C4-2B (cell line): ENCODE measurements at regions not wholly inside any gene's neighbourhood (a gene's known extent, or its start where the extent isn't known, plus 50 kb on each side); places are given as distances from the start of the nearest gene placed in this dataset.

Experiments used
- H3K27ac ChIP-seq: fragments of 450-650 bp; 2 replicates; pipeline ENCODE4 v1.5.1; 2017
- ZFX ChIP-seq: fragments of 450-650 bp; IDR thresholded peaks from 2 replicates; pipeline ENCODE4 v1.6.1; 2017
- TF ChIP-seq, protein P1 (sequence below): fragments of 450-650 bp; conservative IDR thresholded peaks from 2 replicates; pipeline ENCODE4 v1.5.1; 2017; ENCODE audit warnings: mild to moderate bottlenecking

DNA sequence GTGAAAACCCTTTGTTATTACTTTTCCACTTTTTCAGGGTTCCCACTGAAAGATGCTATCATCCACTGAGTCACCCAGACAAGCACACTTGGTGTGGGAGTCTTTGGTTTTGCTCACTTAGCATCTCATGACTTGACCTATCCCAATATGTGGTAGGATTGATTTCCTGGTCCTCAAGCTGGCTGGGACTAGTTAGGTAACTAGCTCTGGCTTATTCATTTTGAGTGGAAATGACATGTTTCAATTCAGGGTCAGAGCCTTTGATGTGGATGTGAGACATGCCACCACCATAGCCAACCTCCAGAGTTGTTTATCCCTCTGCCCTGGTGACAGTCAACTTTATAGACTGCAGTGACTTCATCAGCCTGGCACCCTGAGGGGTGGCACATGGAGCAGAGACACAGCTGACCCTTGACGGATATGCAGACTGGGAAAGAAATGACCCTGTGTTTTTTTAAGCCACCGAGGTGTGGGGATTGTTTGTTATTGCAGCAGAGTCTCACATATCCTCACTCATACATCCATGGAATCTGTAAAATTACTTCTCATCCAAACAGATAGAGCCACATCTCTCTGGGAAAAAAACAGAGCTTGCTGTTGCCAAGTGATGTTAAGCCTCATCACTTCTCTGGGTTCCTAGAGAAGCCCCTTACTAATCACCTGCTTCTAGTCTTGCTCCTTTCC lies 699.9 kb downstream of the MATN1 start:
- H3K27ac ChIP-seq: no peak overlapping the region
- no peak for TF ChIP-seq ZFX
- TF ChIP-seq, protein P1, sequence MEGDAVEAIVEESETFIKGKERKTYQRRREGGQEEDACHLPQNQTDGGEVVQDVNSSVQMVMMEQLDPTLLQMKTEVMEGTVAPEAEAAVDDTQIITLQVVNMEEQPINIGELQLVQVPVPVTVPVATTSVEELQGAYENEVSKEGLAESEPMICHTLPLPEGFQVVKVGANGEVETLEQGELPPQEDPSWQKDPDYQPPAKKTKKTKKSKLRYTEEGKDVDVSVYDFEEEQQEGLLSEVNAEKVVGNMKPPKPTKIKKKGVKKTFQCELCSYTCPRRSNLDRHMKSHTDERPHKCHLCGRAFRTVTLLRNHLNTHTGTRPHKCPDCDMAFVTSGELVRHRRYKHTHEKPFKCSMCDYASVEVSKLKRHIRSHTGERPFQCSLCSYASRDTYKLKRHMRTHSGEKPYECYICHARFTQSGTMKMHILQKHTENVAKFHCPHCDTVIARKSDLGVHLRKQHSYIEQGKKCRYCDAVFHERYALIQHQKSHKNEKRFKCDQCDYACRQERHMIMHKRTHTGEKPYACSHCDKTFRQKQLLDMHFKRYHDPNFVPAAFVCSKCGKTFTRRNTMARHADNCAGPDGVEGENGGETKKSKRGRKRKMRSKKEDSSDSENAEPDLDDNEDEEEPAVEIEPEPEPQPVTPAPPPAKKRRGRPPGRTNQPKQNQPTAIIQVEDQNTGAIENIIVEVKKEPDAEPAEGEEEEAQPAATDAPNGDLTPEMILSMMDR: no peak

DNA sequence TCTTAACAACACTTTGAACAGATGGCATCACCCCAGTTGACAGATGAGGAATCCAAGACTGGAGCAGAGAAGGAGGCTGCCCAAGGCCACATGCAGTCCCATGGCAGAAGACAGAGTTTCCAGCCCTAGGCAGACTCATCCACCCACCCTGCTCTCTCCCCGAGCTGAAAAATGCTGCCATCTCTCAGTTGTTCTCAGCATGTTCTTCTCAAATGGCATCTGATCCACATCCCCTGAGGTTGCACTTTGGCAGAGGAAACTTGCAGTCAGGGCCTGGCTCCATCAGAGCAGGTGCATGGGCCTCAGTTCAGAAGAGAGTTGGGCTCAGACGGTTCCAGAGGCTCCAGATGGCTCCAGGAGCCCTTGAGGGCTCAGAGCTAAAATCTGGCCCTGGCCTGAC lies 709.4 kb downstream of the MATN1 start:
- H3K27ac ChIP-seq: no peak overlapping the region
- no peak for TF ChIP-seq ZFX
- TF ChIP-seq, protein P1: no peak

DNA sequence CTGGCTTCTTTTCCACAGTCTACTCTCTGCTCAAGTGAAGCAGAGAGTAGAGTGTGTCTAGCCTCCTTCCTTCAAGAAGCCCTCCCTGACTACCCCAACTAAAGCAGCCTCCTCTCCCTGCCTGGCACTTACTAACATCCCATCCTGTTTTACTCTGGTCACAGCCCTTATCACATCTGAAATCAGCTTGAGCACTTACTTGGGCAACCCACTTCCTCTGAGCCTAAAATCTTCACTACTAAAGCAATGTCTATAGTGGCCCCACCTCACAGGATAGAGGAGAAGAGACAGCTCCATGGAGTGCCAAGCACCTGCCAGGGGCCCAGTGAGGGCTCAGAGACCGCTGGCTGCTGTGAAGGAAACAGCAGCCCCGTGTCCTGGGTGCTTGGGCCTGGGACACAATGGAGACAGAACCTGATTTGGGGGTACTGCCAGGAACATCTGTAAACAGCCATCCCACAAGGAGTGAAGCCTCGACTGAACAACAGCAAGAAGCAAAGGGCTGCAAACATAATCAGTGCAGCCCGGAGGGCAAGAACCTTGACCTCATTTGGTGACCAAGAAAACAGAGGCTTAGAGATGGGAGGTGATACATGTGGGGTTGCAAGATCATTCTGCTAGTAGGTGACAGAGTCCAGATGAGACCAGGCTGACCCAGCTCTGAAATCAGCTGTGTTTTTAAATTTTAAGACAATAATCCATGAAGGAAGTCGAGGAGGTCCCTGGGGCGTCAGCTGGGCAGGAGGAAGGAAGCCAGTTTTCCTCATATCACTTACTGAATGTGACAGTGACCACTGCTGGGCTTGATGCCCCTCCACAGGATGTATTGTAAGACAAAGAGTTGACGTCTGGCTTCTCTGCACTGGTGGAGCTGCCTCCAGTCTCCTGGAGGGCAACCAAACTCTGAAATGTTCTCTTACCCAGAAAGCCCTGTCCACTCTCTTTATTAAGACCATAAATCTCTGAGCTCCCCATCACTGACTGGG lies 710.6 kb downstream of the MATN1 start:
- TF ChIP-seq, protein P1: no peak
- TF ChIP-seq ZFX: no peak

DNA sequence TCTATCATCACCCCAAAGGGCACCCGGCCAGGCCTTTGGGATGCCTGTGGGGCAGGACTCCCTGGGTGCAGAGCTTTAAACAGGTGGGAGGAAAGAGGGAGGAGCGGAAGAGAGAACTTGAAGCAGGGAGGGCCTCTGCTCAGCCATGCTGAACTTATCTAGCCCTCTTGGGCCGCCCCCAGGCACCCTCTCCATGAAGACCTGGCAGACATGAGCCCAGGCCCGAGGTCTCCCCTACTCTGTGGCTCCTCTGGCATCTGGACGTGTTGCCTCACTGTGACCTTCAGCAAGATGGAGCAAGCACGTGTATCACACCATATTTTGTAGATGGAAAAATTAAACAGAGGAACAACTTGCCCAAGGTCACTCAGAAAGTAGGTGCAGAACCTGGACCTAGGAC lies 711.4 kb downstream of the MATN1 start:
- TF ChIP-seq ZFX: no peak
- TF ChIP-seq, protein P1: no peak
- no peak overlapping the region for H3K27ac ChIP-seq

More for the DNA sequence above, 710.6 kb downstream of the MATN1 start:
- H3K27ac ChIP-seq: no peak overlapping the region

DNA sequence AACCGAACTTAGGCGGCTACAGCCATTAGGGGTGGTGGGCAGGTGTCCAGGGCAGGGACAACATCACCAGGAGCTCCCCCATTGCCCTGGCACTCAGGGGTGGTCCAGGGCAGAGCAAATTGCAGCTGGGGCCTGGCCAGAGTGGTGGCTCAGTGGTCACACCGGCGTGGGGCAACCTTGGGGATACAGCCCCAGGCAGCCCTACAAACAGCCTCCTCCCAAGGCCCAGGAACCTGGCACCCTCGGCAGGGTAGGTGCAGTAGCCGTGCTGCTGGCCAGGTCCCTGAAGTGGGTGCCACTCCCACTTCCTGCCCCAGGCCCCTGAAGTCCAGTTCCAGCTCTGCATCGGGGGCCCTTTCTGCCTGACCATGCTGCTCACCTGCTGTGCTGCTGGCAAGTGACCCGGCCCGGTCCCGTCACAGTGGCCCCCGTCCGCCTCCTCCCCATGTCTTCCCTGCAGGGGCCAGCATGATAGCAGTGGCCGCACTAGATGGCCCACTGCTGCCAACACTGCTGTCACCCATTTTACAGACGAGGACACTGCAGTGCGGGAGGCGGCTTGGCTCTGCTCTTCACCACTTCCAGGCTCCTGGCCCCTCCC lies 712.8 kb downstream of the MATN1 start:
- TF ChIP-seq, protein P1: no peak
- no peak for TF ChIP-seq ZFX
- H3K27ac ChIP-seq: no peak overlapping the region

DNA sequence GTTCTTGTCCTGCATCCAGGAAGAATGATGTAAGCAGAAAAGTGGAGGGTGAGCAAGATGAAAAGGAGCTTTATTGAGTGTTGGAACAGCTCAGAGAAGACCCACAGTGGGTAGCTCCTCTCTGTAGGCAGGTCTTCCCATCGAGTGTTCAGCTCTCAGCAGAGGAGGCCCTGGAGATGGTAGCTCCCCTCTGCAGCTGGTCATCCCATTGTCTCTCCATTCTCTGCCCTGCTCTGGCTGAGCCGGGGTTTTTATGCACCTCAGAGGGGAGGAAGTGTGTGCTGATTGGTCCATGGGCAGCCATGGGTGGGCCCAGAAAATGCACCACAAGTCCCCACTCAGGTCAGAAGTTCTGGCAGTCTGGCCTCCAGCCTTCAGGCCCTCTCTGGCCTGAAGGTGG lies 713.7 kb downstream of the MATN1 start:
- H3K27ac ChIP-seq: no peak overlapping the region
- TF ChIP-seq, protein P1: no peak
- no peak for TF ChIP-seq ZFX
